ENCODE measurements at regions not wholly inside any gene's neighbourhood (a gene's known extent, or its start where the extent isn't known, plus 50 kb on each side); places are given as distances from the start of the nearest gene placed in this dataset.
"Not testable (repeated sequence)": the region's sequence is repeated elsewhere in the genome, so short reads cannot be mapped to it uniquely, and the experiment has no call there.

DNA sequence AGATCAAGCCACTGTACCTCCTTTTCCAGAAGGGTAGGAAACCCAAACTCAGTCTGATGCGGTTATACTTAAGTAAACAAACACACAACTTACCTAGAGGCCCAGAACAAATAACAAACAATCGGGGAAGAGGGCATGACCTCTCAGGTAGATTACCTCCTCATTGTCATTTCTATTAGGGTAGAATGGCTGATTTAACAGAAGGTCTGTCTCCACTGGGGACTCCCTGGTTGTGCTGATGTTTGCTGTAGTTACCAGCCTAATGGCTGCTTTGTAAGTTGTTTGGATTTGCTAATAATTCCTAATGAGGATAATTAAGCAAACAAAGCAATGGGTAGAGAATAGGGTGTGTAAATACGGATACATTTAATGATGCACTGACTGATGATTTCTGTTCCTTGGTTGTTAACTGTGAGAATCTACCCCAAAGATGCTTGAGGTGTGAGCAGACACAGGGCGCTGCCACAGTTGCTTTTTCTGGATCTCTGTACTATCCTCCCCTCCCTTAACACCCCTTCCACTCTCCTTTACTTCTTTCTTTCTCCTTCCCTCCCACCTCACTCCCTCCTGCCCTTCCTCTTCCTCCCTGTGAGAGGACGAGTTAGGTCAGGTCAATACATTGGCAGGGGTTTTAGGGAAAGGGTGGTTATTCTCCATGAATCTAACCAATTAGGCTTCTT lies 332.0 kb upstream of the FZD8 start:
- H3K4me2 ChIP-seq (ENCODE audit: low read length); POLR2A ChIA-PET; H3K79me2 ChIP-seq (ENCODE audit: insufficient read depth, low read length); H3K27ac ChIP-seq (ENCODE audit: low read depth, low read length); H3K36me3 ChIP-seq (ENCODE audit: control insufficient read depth in 1 of 2, insufficient read depth in 2 of 2, low read length in 2 of 2); RAD21 ChIA-PET (ENCODE audit: low non-redundant PET in 1 of 2, low total read pairs in 2 of 2, uncharacterized antibody in 2 of 2, unreplicated experiment in 2 of 2); H4K20me1 ChIP-seq (ENCODE audit: insufficient read depth); H2AFZ ChIP-seq (ENCODE audit: low read depth, low read length, poor library complexity, severe bottlenecking); ATAC-seq; H3K27me3 ChIP-seq (ENCODE audit: insufficient read depth, low read length); H3K9me2 ChIP-seq (ENCODE audit: insufficient read depth); H3K4me3 ChIP-seq (replicated peaks in 1 of 2; ENCODE audit: low read depth in 1 of 2, low read length in 2 of 2); DNase-seq (ENCODE audit: low read depth, low spot score); intact Hi-C loops (cut with micrococcal nuclease); BruUV-seq (replicated peaks); H3K4me1 ChIP-seq (ENCODE audit: control insufficient read depth in 1 of 2, insufficient read depth in 2 of 2, low read length in 2 of 2); H3K9ac ChIP-seq (ENCODE audit: low read length); CTCF ChIA-PET: not testable (repeated sequence)
- peaks cover 0 to 20% of the 10 kb centered on the region in 2 experiments; a peak in 2 of 4 replicates for H3K9me3 ChIP-seq (ENCODE audit: control insufficient read depth in 1 of 2, insufficient read depth in 1 of 2, low read depth in 1 of 2, low read length in 2 of 2)

DNA sequence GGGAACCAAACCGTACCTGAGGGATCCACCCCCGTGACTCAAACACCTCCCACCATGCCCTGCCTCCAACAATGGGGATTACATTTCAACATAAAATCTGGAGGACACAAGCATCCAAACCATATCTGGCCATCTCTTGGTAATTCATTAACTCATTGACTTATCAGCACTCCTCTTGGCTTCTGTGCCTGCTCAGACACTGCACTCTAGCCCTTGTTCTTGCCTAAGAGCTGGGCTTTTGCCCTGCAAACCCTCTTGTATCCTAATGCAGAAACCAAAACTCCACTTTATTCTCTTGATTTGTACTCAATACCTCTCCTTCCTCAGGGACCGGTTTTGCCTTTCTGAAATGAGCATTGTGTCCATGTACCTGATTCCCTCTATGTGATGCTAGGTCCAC lies 330.2 kb upstream of the FZD8 start:
- no peaks in the 10 kb centered on the region for H3K79me2 ChIP-seq (ENCODE audit: insufficient read depth, low read length)
- no TSS peak for BruUV-seq (replicated peaks)
- TF ChIP-seq POLR2A (IDR thresholded peaks at IDR 0.05; ENCODE audit: borderline replicate concordance, extremely low read depth, insufficient read depth, insufficient read length) (no peak), JUND (IDR thresholded peaks at IDR 0.05) (no peak), SRF (IDR thresholded peaks at IDR 0.05; ENCODE audit: low read depth) (no peak), SP1 (IDR thresholded peaks at IDR 0.05; ENCODE audit: low read depth) (no peak), EZH2phosphoT487 (IDR thresholded peaks at IDR 0.05; ENCODE audit: borderline replicate concordance) (no peak), ZFX (IDR thresholded peaks at IDR 0.05) (no peak), RAD21 (IDR thresholded peaks at IDR 0.05; ENCODE audit: low read depth) (no peak)
- TF ChIP-seq, protein P1, sequence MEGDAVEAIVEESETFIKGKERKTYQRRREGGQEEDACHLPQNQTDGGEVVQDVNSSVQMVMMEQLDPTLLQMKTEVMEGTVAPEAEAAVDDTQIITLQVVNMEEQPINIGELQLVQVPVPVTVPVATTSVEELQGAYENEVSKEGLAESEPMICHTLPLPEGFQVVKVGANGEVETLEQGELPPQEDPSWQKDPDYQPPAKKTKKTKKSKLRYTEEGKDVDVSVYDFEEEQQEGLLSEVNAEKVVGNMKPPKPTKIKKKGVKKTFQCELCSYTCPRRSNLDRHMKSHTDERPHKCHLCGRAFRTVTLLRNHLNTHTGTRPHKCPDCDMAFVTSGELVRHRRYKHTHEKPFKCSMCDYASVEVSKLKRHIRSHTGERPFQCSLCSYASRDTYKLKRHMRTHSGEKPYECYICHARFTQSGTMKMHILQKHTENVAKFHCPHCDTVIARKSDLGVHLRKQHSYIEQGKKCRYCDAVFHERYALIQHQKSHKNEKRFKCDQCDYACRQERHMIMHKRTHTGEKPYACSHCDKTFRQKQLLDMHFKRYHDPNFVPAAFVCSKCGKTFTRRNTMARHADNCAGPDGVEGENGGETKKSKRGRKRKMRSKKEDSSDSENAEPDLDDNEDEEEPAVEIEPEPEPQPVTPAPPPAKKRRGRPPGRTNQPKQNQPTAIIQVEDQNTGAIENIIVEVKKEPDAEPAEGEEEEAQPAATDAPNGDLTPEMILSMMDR (IDR thresholded peaks at IDR 0.05 in 2 of 3, conservative IDR thresholded peaks at IDR 0.05 in 1 of 3; ENCODE audit: borderline replicate concordance in 1 of 3, insufficient read depth in 1 of 3, low read depth in 2 of 3, low read length in 2 of 3): no peak
- TF ChIP-seq, protein P2, sequence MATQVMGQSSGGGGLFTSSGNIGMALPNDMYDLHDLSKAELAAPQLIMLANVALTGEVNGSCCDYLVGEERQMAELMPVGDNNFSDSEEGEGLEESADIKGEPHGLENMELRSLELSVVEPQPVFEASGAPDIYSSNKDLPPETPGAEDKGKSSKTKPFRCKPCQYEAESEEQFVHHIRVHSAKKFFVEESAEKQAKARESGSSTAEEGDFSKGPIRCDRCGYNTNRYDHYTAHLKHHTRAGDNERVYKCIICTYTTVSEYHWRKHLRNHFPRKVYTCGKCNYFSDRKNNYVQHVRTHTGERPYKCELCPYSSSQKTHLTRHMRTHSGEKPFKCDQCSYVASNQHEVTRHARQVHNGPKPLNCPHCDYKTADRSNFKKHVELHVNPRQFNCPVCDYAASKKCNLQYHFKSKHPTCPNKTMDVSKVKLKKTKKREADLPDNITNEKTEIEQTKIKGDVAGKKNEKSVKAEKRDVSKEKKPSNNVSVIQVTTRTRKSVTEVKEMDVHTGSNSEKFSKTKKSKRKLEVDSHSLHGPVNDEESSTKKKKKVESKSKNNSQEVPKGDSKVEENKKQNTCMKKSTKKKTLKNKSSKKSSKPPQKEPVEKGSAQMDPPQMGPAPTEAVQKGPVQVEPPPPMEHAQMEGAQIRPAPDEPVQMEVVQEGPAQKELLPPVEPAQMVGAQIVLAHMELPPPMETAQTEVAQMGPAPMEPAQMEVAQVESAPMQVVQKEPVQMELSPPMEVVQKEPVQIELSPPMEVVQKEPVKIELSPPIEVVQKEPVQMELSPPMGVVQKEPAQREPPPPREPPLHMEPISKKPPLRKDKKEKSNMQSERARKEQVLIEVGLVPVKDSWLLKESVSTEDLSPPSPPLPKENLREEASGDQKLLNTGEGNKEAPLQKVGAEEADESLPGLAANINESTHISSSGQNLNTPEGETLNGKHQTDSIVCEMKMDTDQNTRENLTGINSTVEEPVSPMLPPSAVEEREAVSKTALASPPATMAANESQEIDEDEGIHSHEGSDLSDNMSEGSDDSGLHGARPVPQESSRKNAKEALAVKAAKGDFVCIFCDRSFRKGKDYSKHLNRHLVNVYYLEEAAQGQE (IDR thresholded peaks at IDR 0.05; ENCODE audit: low read depth): no peak
- H3K4me1 ChIP-seq (ENCODE audit: control insufficient read depth in 1 of 2, insufficient read depth in 2 of 2, low read length in 2 of 2): no peaks in the 10 kb centered on the region
- no peak overlapping the region for H3K27ac ChIP-seq (ENCODE audit: low read depth, low read length)
- DNase-seq (ENCODE audit: low read depth, low spot score): no peak
- ChIA-PET CTCF (no interaction called here), POLR2A (no interaction called here), RAD21 (ENCODE audit: low non-redundant PET in 1 of 2, low total read pairs in 2 of 2, uncharacterized antibody in 2 of 2, unreplicated experiment in 2 of 2) (no interaction called here)
- H3K9me3 ChIP-seq (ENCODE audit: control insufficient read depth in 1 of 2, insufficient read depth in 1 of 2, low read depth in 1 of 2, low read length in 2 of 2): peaks cover 0 to 12% of the 10 kb centered on the region in 2 experiments; a peak in 2 of 4 replicates
- no peak for ATAC-seq
- H2AFZ ChIP-seq (ENCODE audit: low read depth, low read length, poor library complexity, severe bottlenecking): no peak overlapping the region
- no peak overlapping the region for H3K9ac ChIP-seq (ENCODE audit: low read length)
- no peaks in the 10 kb centered on the region for H4K20me1 ChIP-seq (ENCODE audit: insufficient read depth)
- no peaks in the 10 kb centered on the region for H3K36me3 ChIP-seq (ENCODE audit: control insufficient read depth in 1 of 2, insufficient read depth in 2 of 2, low read length in 2 of 2)
- H3K27me3 ChIP-seq (ENCODE audit: insufficient read depth, low read length): no peaks in the 10 kb centered on the region
- intact Hi-C loops (cut with micrococcal nuclease): no loop called here
- no peaks in the 10 kb centered on the region for H3K9me2 ChIP-seq (ENCODE audit: insufficient read depth)
- H3K4me3 ChIP-seq (replicated peaks in 1 of 2; ENCODE audit: low read depth in 1 of 2, low read length in 2 of 2): no peak overlapping the region
- H3K4me2 ChIP-seq (ENCODE audit: low read length): no peak overlapping the region
